Colonic mucosa (tissue), 4 donors: ENCODE measurements at regions not wholly inside any gene's neighbourhood (a gene's known extent, or its start where the extent isn't known, plus 50 kb on each side); places are given as distances from the start of the nearest gene placed in this dataset.

Experiments
- DNase-seq: peaks from one replicate; pipeline ENCODE4 v3.0.0-alpha.2; 2020
- H3K27ac ChIP-seq: fragments of 200-600 bp; one replicate; pipeline ENCODE4 v1.8.0; 2021
- H3K27me3 ChIP-seq: fragments of 200-600 bp; one replicate; pipeline ENCODE4 v1.8.0; 2021
- H3K36me3 ChIP-seq: fragments of 200-600 bp; one replicate; pipeline ENCODE4 v1.8.0; 2021
- H3K4me1 ChIP-seq: fragments of 200-600 bp; one replicate; pipeline ENCODE4 v1.8.0; 2021; ENCODE audit warnings: mild to moderate bottlenecking
- H3K4me3 ChIP-seq: fragments of 200-600 bp; one replicate; pipeline ENCODE4 v1.8.0; 2021
- H3K9ac ChIP-seq, 2 donors: one replicate each; pipeline ENCODE4 v1.7.0; 2013; ENCODE audit warnings: control low read depth in 2 of 2, low read depth in 2 of 2, low read length in 2 of 2
- H3K9me3 ChIP-seq: fragments of 200-600 bp; one replicate; pipeline ENCODE4 v1.8.0; 2021
- CTCF ChIP-seq: fragments of 200-600 bp; IDR thresholded peaks from one replicate; pipeline ENCODE4 v1.8.0; 2022; ENCODE audit warnings: antibody characterized with exemption, mild to moderate bottlenecking
- intact Hi-C: fragments of 100-400 bp; cut with DNase I; formaldehyde crosslinking; loops from one replicate; pipeline ENCODE4 v1.14.1; 2022
- donor health status: healthy.
- donor health status: DM: no; HTN: no; CAD: no.
- donor health status: DM: no; HTN: no; CAD: no.

- TF ChIP-seq CTCF: no peak
- no peaks in the 10 kb centered on the region for H3K36me3 ChIP-seq
- H3K4me1 ChIP-seq: no peaks in the 10 kb centered on the region
- no peak overlapping the region for H3K9ac ChIP-seq
- intact Hi-C loops: no loop called here
- H3K4me3 ChIP-seq: no peak overlapping the region
- H3K9me3 ChIP-seq: no peaks in the 10 kb centered on the region
- no peak overlapping the region for H3K27ac ChIP-seq
- no peaks in the 10 kb centered on the region for H3K27me3 ChIP-seq
- no peak for DNase-seq
Measured at GRCh38 chr9:7892975-7893374, 93.4 kb upstream of the DMAC1 start.

GRCh38 chr9:7879551-7880245 is 80.1 kb upstream of the DMAC1 start:
- no peaks in the 10 kb centered on the region for H3K36me3 ChIP-seq
- no peak overlapping the region for H3K27ac ChIP-seq
- intact Hi-C loops: no loop called here
- no peak for DNase-seq
- TF ChIP-seq CTCF: no peak
- no peaks in the 10 kb centered on the region for H3K4me1 ChIP-seq
- H3K9ac ChIP-seq: no peak overlapping the region
- H3K9me3 ChIP-seq: no peaks in the 10 kb centered on the region
- H3K27me3 ChIP-seq: no peaks in the 10 kb centered on the region
- H3K4me3 ChIP-seq: no peak overlapping the region

GRCh38 chr9:7871977-7872730 is 72.6 kb upstream of the DMAC1 start:
- no peak for DNase-seq
- intact Hi-C loops: no loop called here
- Histone ChIP-seq H3K27me3 (no peaks in the 10 kb centered on the region), H3K4me1 (no peaks in the 10 kb centered on the region), H3K27ac (no peak overlapping the region), H3K9ac (no peak overlapping the region), H3K36me3 (no peaks in the 10 kb centered on the region), H3K9me3 (no peaks in the 10 kb centered on the region), H3K4me3 (no peak overlapping the region)
- TF ChIP-seq CTCF: no peak

GRCh38 chr9:7869340-7869739 is 69.8 kb upstream of the DMAC1 start:
- no peak overlapping the region for H3K27ac ChIP-seq
- H3K36me3 ChIP-seq: no peaks in the 10 kb centered on the region
- DNase-seq: no peak
- no peak for TF ChIP-seq CTCF
- no peak overlapping the region for H3K4me3 ChIP-seq
- no peaks in the 10 kb centered on the region for H3K9me3 ChIP-seq
- intact Hi-C loops: no loop called here
- no peaks in the 10 kb centered on the region for H3K27me3 ChIP-seq
- H3K9ac ChIP-seq: no peak overlapping the region
- no peaks in the 10 kb centered on the region for H3K4me1 ChIP-seq

GRCh38 chr9:7862170-7862569 is 62.6 kb upstream of the DMAC1 start:
- intact Hi-C loops: no loop called here
- no peaks in the 10 kb centered on the region for H3K9me3 ChIP-seq
- TF ChIP-seq CTCF: no peak
- no peaks in the 10 kb centered on the region for H3K36me3 ChIP-seq
- no peaks in the 10 kb centered on the region for H3K27me3 ChIP-seq
- no peaks in the 10 kb centered on the region for H3K4me1 ChIP-seq
- no peak for DNase-seq
- no peak overlapping the region for H3K27ac ChIP-seq
- no peak overlapping the region for H3K4me3 ChIP-seq
- no peak overlapping the region for H3K9ac ChIP-seq
